ENCODE measurements at regions not wholly inside any gene's neighbourhood (a gene's known extent, or its start where the extent isn't known, plus 50 kb on each side); places are given as distances from the start of the nearest gene placed in this dataset.
"Not testable (repeated sequence)": the region's sequence is repeated elsewhere in the genome, so short reads cannot be mapped to it uniquely, and the experiment has no call there.

- H3K27ac ChIP-seq, result no peak overlapping the region
- H3K4me1 ChIP-seq, result no peaks in the 10 kb centered on the region
- H3K9me3 ChIP-seq, result no peaks in the 10 kb centered on the region
- intact Hi-C loops (cut with DNase I; ENCODE audit: low total_unique reads), result no loop called here
- no peak for TF ChIP-seq POLR2A (IDR thresholded peaks at IDR 0.05)
- TF ChIP-seq, protein P1, sequence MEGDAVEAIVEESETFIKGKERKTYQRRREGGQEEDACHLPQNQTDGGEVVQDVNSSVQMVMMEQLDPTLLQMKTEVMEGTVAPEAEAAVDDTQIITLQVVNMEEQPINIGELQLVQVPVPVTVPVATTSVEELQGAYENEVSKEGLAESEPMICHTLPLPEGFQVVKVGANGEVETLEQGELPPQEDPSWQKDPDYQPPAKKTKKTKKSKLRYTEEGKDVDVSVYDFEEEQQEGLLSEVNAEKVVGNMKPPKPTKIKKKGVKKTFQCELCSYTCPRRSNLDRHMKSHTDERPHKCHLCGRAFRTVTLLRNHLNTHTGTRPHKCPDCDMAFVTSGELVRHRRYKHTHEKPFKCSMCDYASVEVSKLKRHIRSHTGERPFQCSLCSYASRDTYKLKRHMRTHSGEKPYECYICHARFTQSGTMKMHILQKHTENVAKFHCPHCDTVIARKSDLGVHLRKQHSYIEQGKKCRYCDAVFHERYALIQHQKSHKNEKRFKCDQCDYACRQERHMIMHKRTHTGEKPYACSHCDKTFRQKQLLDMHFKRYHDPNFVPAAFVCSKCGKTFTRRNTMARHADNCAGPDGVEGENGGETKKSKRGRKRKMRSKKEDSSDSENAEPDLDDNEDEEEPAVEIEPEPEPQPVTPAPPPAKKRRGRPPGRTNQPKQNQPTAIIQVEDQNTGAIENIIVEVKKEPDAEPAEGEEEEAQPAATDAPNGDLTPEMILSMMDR (IDR thresholded peaks at IDR 0.05), result no peak
- H3K4me3 ChIP-seq, result no peak overlapping the region
- H3K27me3 ChIP-seq, result no peaks in the 10 kb centered on the region
- H3K36me3 ChIP-seq (ENCODE audit: low read depth, missing control alignments), result no peaks in the 10 kb centered on the region
- no peak for DNase-seq
These were observed 155.3 kb upstream of the CCDC196 start for GRCh38 chr14:66330916-66331315.

- intact Hi-C loops (cut with DNase I; ENCODE audit: low total_unique reads); DNase-seq; H3K9me3 ChIP-seq; H3K36me3 ChIP-seq (ENCODE audit: low read depth, missing control alignments); H3K27me3 ChIP-seq; H3K4me1 ChIP-seq; H3K27ac ChIP-seq; H3K4me3 ChIP-seq: not testable (repeated sequence)
- 83 to 100% methylated on average over 3 of the region's 3 CpGs for WGBS, 2 donors
These were observed 152.9 kb upstream of the CCDC196 start for GRCh38 chr14:66333293-66333692.

GRCh38 chr14:66341239-66341638 lies 144.9 kb upstream of the CCDC196 start:
- Histone ChIP-seq H3K36me3 (ENCODE audit: low read depth, missing control alignments) (no peaks in the 10 kb centered on the region), H3K9me3 (no peaks in the 10 kb centered on the region), H3K27ac (no peak overlapping the region), H3K4me1 (no peaks in the 10 kb centered on the region), H3K27me3 (no peaks in the 10 kb centered on the region), H3K4me3 (no peak overlapping the region)
- no peak for TF ChIP-seq POLR2A (IDR thresholded peaks at IDR 0.05)
- no peak for DNase-seq
- intact Hi-C loops (cut with DNase I; ENCODE audit: low total_unique reads), result no loop called here

- Histone ChIP-seq H3K4me1 (no peaks in the 10 kb centered on the region), H3K27me3 (no peaks in the 10 kb centered on the region), H3K4me3 (no peak overlapping the region), H3K36me3 (ENCODE audit: low read depth, missing control alignments) (no peaks in the 10 kb centered on the region), H3K9me3 (no peaks in the 10 kb centered on the region), H3K27ac (no peak overlapping the region)
- no peak for DNase-seq
- intact Hi-C loops (cut with DNase I; ENCODE audit: low total_unique reads), result no loop called here
- 70 to 84% methylated on average over 2 of the region's 2 CpGs for WGBS, 2 donors
- TF ChIP-seq POLR2A (IDR thresholded peaks at IDR 0.05), result no peak
- TF ChIP-seq, protein P1 (IDR thresholded peaks at IDR 0.05), result no peak
These were observed 140.2 kb upstream of the CCDC196 start for GRCh38 chr14:66345986-66346385.

DNA sequence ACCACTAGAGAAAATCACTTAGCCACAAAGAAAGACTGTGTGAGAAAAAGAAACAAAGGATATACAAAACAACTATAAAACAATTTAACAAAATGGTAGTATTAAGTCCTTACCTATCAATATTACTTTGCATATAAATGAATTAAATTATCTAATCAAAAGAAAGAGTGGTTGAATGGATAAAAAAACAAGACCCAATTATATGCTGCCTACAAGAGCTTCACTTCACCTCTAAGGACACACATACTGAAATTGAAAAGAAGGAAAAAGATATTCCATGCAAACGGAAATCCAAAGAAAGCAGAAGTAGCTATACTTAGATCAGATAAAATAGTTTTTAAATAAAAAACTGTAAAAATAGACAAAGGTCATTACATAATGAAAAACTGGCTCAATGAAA lies 134.9 kb upstream of the CCDC196 start:
- TF ChIP-seq, protein P1 (IDR thresholded peaks at IDR 0.05), result no peak
- no peak for TF ChIP-seq POLR2A (IDR thresholded peaks at IDR 0.05)
- intact Hi-C loops (cut with DNase I; ENCODE audit: low total_unique reads), result no loop called here
- Histone ChIP-seq H3K9me3 (no peaks in the 10 kb centered on the region), H3K36me3 (ENCODE audit: low read depth, missing control alignments) (no peaks in the 10 kb centered on the region), H3K4me3 (no peak overlapping the region), H3K4me1 (no peaks in the 10 kb centered on the region), H3K27me3 (no peaks in the 10 kb centered on the region), H3K27ac (no peak overlapping the region)
- no peak for DNase-seq
- 86 to 89% methylated on average over 1 of the region's 1 CpG for WGBS, 2 donors

DNA sequence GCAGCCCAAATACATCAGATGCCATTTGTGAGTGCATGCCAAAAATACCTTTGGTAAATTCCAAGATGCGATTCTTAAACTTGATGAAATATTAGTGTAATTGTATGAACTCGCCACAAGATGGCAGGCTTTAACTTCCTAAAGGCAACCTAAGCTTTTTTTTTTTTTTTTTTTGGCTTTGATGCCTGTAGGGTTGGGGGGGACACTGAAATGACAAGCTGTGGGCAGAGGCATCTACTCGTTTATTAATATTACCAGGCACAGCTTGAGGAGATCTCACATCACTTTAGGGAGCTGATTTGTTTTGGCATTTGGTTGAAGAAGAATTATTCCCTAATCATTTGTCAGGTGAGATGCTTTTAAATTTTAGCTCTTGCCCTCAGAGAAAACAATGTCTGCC lies 126.7 kb upstream of the CCDC196 start:
- TF ChIP-seq, protein P1 (IDR thresholded peaks at IDR 0.05), result peak; percentile 48 to 69 (median 53)
- no peak for TF ChIP-seq POLR2A (IDR thresholded peaks at IDR 0.05)
- 17 to 18% methylated on average over 3 of the region's 3 CpGs for WGBS, 2 donors
- intact Hi-C loops (cut with DNase I; ENCODE audit: low total_unique reads), result no loop called here
- no peaks in the 10 kb centered on the region for H3K9me3 ChIP-seq
- no peak overlapping the region for H3K4me3 ChIP-seq
- DNase-seq, result no peak
- no peak overlapping the region for H3K27ac ChIP-seq
- H3K36me3 ChIP-seq (ENCODE audit: low read depth, missing control alignments), result no peaks in the 10 kb centered on the region
- no peaks in the 10 kb centered on the region for H3K27me3 ChIP-seq
- H3K4me1 ChIP-seq, result no peaks in the 10 kb centered on the region
